Hepatocyte (in vitro differentiated cells): ENCODE measurements at regions not wholly inside any gene's neighbourhood (a gene's known extent, or its start where the extent isn't known, plus 50 kb on each side); places are given as distances from the start of the nearest gene placed in this dataset.

Source experiments
- CTCF ChIP-seq: fragments of 200-600 bp; sonication (generic); IDR thresholded peaks from 2 replicates; pipeline ENCODE4 v1.5.1; 2016; ENCODE audit warnings: antibody characterized with exemption, mild to moderate bottlenecking; ENCODE audit not compliant: poor library complexity
- EZH2 ChIP-seq: fragments of 200-600 bp; sonication (generic); IDR thresholded peaks from 2 replicates; pipeline ENCODE4 v1.6.1; 2016; ENCODE audit warnings: antibody characterized with exemption, mild to moderate bottlenecking, borderline replicate concordance
- EZH2phosphoT487 ChIP-seq: fragments of 200-600 bp; sonication (generic); IDR thresholded peaks from one replicate; pipeline ENCODE4 v1.6.1; 2018; ENCODE audit warnings: antibody characterized with exemption, mild to moderate bottlenecking, low read depth, moderate library complexity; ENCODE audit not compliant: unreplicated experiment, severe bottlenecking

GRCh38 chr11:93268287-93269040 is 62.1 kb upstream of the DEUP1 start:
- no peak for TF ChIP-seq CTCF
- TF ChIP-seq EZH2, result no peak
- no peak for TF ChIP-seq EZH2phosphoT487
